Upper lobe of left lung (tissue), 4 donors: ENCODE measurements at regions not wholly inside any gene's neighbourhood (a gene's known extent, or its start where the extent isn't known, plus 50 kb on each side); places are given as distances from the start of the nearest gene placed in this dataset.

Experiments used
- CTCF ChIP-seq, 6 experiments: fragments of 450-650 bp in 4 of 6; fragments of 200-600 bp in 2 of 6; sonication (generic) in 2 of 6; IDR thresholded peaks; one replicate each; pipeline ENCODE4 v1.5.1; 2016 to 2019; ENCODE audit warnings: antibody characterized with exemption in 6 of 6
- POLR2A ChIP-seq, 4 donors: fragments of 450-650 bp; IDR thresholded peaks; one replicate each; pipeline ENCODE4 v1.5.1; 2016 to 2017; ENCODE audit warnings: antibody characterized with exemption in 4 of 4, mild to moderate bottlenecking in 2 of 4
- POLR2AphosphoS5 ChIP-seq, 2 donors: sonication (generic); formaldehyde crosslinking; IDR thresholded peaks; one replicate each; pipeline ENCODE4 v1.5.1; 2017; ENCODE audit warnings: antibody characterized with exemption in 2 of 2

GRCh38 chr2:128617661-128618060 lies 299.0 kb upstream of the HS6ST1 start:
- TF ChIP-seq POLR2A (IDR thresholded peaks at IDR 0.05), result no peak
- no peak for TF ChIP-seq CTCF (IDR thresholded peaks at IDR 0.05)
- TF ChIP-seq POLR2AphosphoS5 (IDR thresholded peaks at IDR 0.05), result no peak
